GM23338 (cell line): ENCODE measurements at regions not wholly inside any gene's neighbourhood (a gene's known extent, or its start where the extent isn't known, plus 50 kb on each side); places are given as distances from the start of the nearest gene placed in this dataset.

Experiments used
- ATAC-seq: fragments of 200-7000 bp; cut with Tn5 transposase; 3 replicates; pipeline ENCODE4 v1.9.1; 2020
- DNase-seq: peaks from one replicate; pipeline ENCODE4 v3.0.0-alpha.2; 2015; ENCODE audit warnings: low spot score
- H2AFZ ChIP-seq: fragments of 200-600 bp; sonication (generic); 2 replicates; pipeline ENCODE4 v1.8.0; 2016; ENCODE audit warnings: antibody characterized with exemption, mild to moderate bottlenecking, moderate library complexity
- H3F3A ChIP-seq: fragments of 200-600 bp; sonication (generic); replicated peaks from 2 replicates; pipeline ENCODE4 v1.8.0; 2017; ENCODE audit warnings: antibody characterized with exemption, mixed run types, low read depth
- H3K27ac ChIP-seq: fragments of 200-600 bp; sonication (generic); 2 replicates; pipeline ENCODE4 v1.6.1; 2016; ENCODE audit warnings: low read depth
- H3K27me3 ChIP-seq: fragments of 200-600 bp; sonication (generic); 2 replicates; pipeline ENCODE4 v1.8.0; 2016; ENCODE audit warnings: mild to moderate bottlenecking, mixed run types, moderate library complexity; ENCODE audit not compliant: insufficient read depth
- H3K36me3 ChIP-seq: fragments of 200-600 bp; sonication (generic); 2 replicates; pipeline ENCODE4 v1.8.0; 2016; ENCODE audit warnings: mild to moderate bottlenecking; ENCODE audit not compliant: insufficient read depth
- H3K4me1 ChIP-seq: fragments of 200-600 bp; sonication (generic); 2 replicates; pipeline ENCODE4 v1.8.0; 2016; ENCODE audit warnings: mild to moderate bottlenecking, moderate library complexity; ENCODE audit not compliant: insufficient read depth
- H3K4me2 ChIP-seq: fragments of 200-600 bp; sonication (generic); 2 replicates; pipeline ENCODE4 v1.7.1; 2017; ENCODE audit warnings: mixed run types
- H3K4me3 ChIP-seq: fragments of 200-600 bp; sonication (generic); 2 replicates; pipeline ENCODE4 v1.6.1; 2016; ENCODE audit warnings: mixed run types
- H3K79me2 ChIP-seq: fragments of 200-600 bp; sonication (generic); replicated peaks from 2 replicates; pipeline ENCODE4 v1.8.0; 2017; ENCODE audit warnings: mild to moderate bottlenecking; ENCODE audit not compliant: insufficient read depth
- H3K9me2 ChIP-seq: fragments of 200-600 bp; sonication (generic); 2 replicates; pipeline ENCODE4 v1.8.0; 2017; ENCODE audit not compliant: insufficient read depth
- H4K20me1 ChIP-seq: fragments of 200-600 bp; sonication (generic); replicated peaks from 2 replicates; pipeline ENCODE4 v1.8.0; 2017; ENCODE audit warnings: mild to moderate bottlenecking; ENCODE audit not compliant: insufficient read depth
- H3K27ac Mint-ChIP-seq: 2 replicates; pipeline ENCODE4 v1.8.0; 2020; ENCODE audit warnings: inconsistent platforms, mild to moderate bottlenecking, moderate library complexity, mixed read lengths
- H3K27me3 Mint-ChIP-seq: 3 replicates; pipeline ENCODE4 v1.8.0; 2022; ENCODE audit warnings: low read depth, mild to moderate bottlenecking, moderate library complexity, mixed read lengths, inconsistent platforms; ENCODE audit not compliant: insufficient read depth, poor library complexity
- H3K36me3 Mint-ChIP-seq: 3 replicates; pipeline ENCODE4 v1.8.0; 2021; ENCODE audit warnings: low read depth, mild to moderate bottlenecking, inconsistent platforms, moderate library complexity, mixed read lengths
- H3K4me1 Mint-ChIP-seq: 3 replicates; pipeline ENCODE4 v1.8.0; 2020; ENCODE audit warnings: mild to moderate bottlenecking, inconsistent platforms, mixed read lengths
- H3K4me3 Mint-ChIP-seq: 3 replicates; pipeline ENCODE4 v1.8.0; 2021; ENCODE audit warnings: moderate library complexity, mild to moderate bottlenecking, inconsistent platforms, mixed read lengths
- H3K9me3 Mint-ChIP-seq: 3 replicates; pipeline ENCODE4 v1.8.0; 2020; ENCODE audit warnings: moderate library complexity, mild to moderate bottlenecking, inconsistent platforms, mixed read lengths
- CTCF ChIP-seq, 2 experiments: fragments of 200-600 bp in 1 of 2; sonication (generic) in 1 of 2; conservative IDR thresholded peaks; 2 replicates each; pipeline versions ENCODE4 v1.5.1 to v1.6.1; 2016 to 2017; ENCODE audit warnings: antibody characterized with exemption in 2 of 2, low read depth in 2 of 2, mild to moderate bottlenecking in 2 of 2, moderate library complexity in 1 of 2
- ETS1 ChIP-seq: IDR thresholded peaks from 2 replicates; pipeline ENCODE4 v1.6.1; 2016; ENCODE audit warnings: antibody characterized with exemption
- EZH2 ChIP-seq: fragments of 200-600 bp; sonication (generic); IDR thresholded peaks from one replicate; pipeline ENCODE4 v1.8.0; 2017; ENCODE audit warnings: antibody characterized with exemption, mild to moderate bottlenecking, low read depth; ENCODE audit not compliant: unreplicated experiment
- JUNB ChIP-seq: IDR thresholded peaks from one replicate; pipeline ENCODE4 v1.6.1; 2016; ENCODE audit warnings: antibody characterized with exemption; ENCODE audit not compliant: unreplicated experiment
- NANOG ChIP-seq: IDR thresholded peaks from 2 replicates; pipeline ENCODE4 v1.6.1; 2016; ENCODE audit warnings: antibody characterized with exemption, borderline replicate concordance
- POLR2AphosphoS5 ChIP-seq: IDR thresholded peaks from 2 replicates; pipeline ENCODE4 v1.6.1; 2016; ENCODE audit warnings: antibody characterized with exemption, low read depth
- REST ChIP-seq: IDR thresholded peaks from one replicate; pipeline ENCODE4 v1.6.1; 2018; ENCODE audit warnings: antibody characterized with exemption; ENCODE audit not compliant: unreplicated experiment
- STAT1 ChIP-seq: IDR thresholded peaks from one replicate; pipeline ENCODE4 v1.6.1; 2016; ENCODE audit warnings: antibody characterized with exemption; ENCODE audit not compliant: unreplicated experiment
- ZNF114 ChIP-seq: fragments of 250-450 bp; sonication (Bioruptor Pico); IDR thresholded peaks from 2 replicates; pipeline ENCODE4 v1.5.0; 2020; ENCODE audit warnings: mild to moderate bottlenecking, moderate library complexity
- ZNF462 ChIP-seq: fragments of 250-450 bp; sonication (Bioruptor Pico); IDR thresholded peaks from 2 replicates; pipeline ENCODE4 v1.5.0; 2020; ENCODE audit warnings: mild to moderate bottlenecking, moderate library complexity

- TF ChIP-seq ZNF462 (no peak), ETS1 (no peak)
Observed at GRCh38 chr5:105940181-105940580, 1730.6 kb downstream of the EFNA5 start (continued).

GRCh38 chr5:105934171-105934570 is 1736.6 kb downstream of the EFNA5 start:
- Histone ChIP-seq H3K4me2 (no peak overlapping the region), H3K9me2 (no peaks in the 10 kb centered on the region), H3F3A (no peaks in the 10 kb centered on the region), H2AFZ (no peak overlapping the region), H4K20me1 (no peaks in the 10 kb centered on the region), H3K4me1 (peaks cover 5% of the 10 kb centered on the region; the same call in 1 of the 2 replicates), H3K36me3 (no peaks in the 10 kb centered on the region), H3K4me3 (no peak overlapping the region), H3K27ac (no peak overlapping the region), H3K79me2 (no peaks in the 10 kb centered on the region), H3K27me3 (no peaks in the 10 kb centered on the region)
- ATAC-seq (no peak), DNase-seq (no peak)
- H3K27ac Mint-ChIP-seq: no peak overlapping the region
- H3K9me3 Mint-ChIP-seq: peaks cover 11% of the 10 kb centered on the region; the same call in 2 of the 3 replicates
- no peak overlapping the region for H3K4me3 Mint-ChIP-seq
- peaks cover 8% of the 10 kb centered on the region for H3K36me3 Mint-ChIP-seq
- no peaks in the 10 kb centered on the region for H3K27me3 Mint-ChIP-seq
- no peaks in the 10 kb centered on the region; the same call in 2 of the 3 replicates for H3K4me1 Mint-ChIP-seq
- TF ChIP-seq ZNF114 (CRISPR knock-in tag): no peak
- TF ChIP-seq STAT1: no peak
- no peak for TF ChIP-seq EZH2
- no peak for TF ChIP-seq JUNB
- TF ChIP-seq REST: no peak
- TF ChIP-seq NANOG: no peak
- TF ChIP-seq CTCF (conservative IDR thresholded peaks at IDR 0.05; ENCODE audit: low read depth in 2 of 2): no peak
- no peak for TF ChIP-seq POLR2AphosphoS5
